ENCODE measurements at regions not wholly inside any gene's neighbourhood (a gene's known extent, or its start where the extent isn't known, plus 50 kb on each side); places are given as distances from the start of the nearest gene placed in this dataset.
"Not testable (repeated sequence)": the region's sequence is repeated elsewhere in the genome, so short reads cannot be mapped to it uniquely, and the experiment has no call there.

GRCh38 chr13:31385540-31385939 lies 185.8 kb downstream of the B3GLCT start:
- no peak for DNase-seq (ENCODE audit: low spot score)

GRCh38 chr13:31394506-31394905 lies 194.7 kb downstream of the B3GLCT start:
- no peak for DNase-seq (ENCODE audit: low spot score)

- no peak for DNase-seq (ENCODE audit: low spot score)
Observed at GRCh38 chr13:31395090-31395489, 195.3 kb downstream of the B3GLCT start.

GRCh38 chr13:31399690-31400089 lies 199.9 kb downstream of the B3GLCT start:
- DNase-seq (ENCODE audit: low spot score), result no peak

- not testable (repeated sequence) for DNase-seq (ENCODE audit: low spot score)
Observed at GRCh38 chr13:31403711-31404110, 203.9 kb downstream of the B3GLCT start.

GRCh38 chr13:31408927-31409326 lies 209.2 kb downstream of the B3GLCT start:
- no peak for DNase-seq (ENCODE audit: low spot score)

- DNase-seq (ENCODE audit: low spot score), result no peak
Observed at GRCh38 chr13:31409678-31410356, 210.0 kb downstream of the B3GLCT start.

- DNase-seq (ENCODE audit: low spot score), result no peak
Observed at GRCh38 chr13:31413516-31413915, 213.7 kb downstream of the B3GLCT start.

GRCh38 chr13:31416066-31416465 lies 216.3 kb downstream of the B3GLCT start:
- no peak for DNase-seq (ENCODE audit: low spot score)

GRCh38 chr13:31418186-31418585 lies 218.4 kb downstream of the B3GLCT start:
- no peak for DNase-seq (ENCODE audit: low spot score)

GRCh38 chr13:31421756-31422155 lies 222.0 kb downstream of the B3GLCT start:
- no peak for DNase-seq (ENCODE audit: low spot score)

- peak; percentile 81 for DNase-seq (ENCODE audit: low spot score)
Observed at GRCh38 chr13:31424130-31424729, 224.5 kb downstream of the B3GLCT start.

GRCh38 chr13:31426395-31426794 lies 226.6 kb downstream of the B3GLCT start:
- no peak for DNase-seq (ENCODE audit: low spot score)

GRCh38 chr13:31427151-31428100 lies 227.7 kb downstream of the B3GLCT start:
- DNase-seq (ENCODE audit: low spot score), result no peak

- peak; percentile 49 for DNase-seq (ENCODE audit: low spot score)
Observed at GRCh38 chr13:31431722-31432137, 232.0 kb downstream of the B3GLCT start.

- DNase-seq (ENCODE audit: low spot score), result no peak
Observed at GRCh38 chr13:31433207-31433606, 233.4 kb downstream of the B3GLCT start.

- DNase-seq (ENCODE audit: low spot score), result no peak
Observed at GRCh38 chr13:31433746-31434145, 234.0 kb downstream of the B3GLCT start.

GRCh38 chr13:31434613-31435012 lies 234.8 kb downstream of the B3GLCT start:
- no peak for DNase-seq (ENCODE audit: low spot score)

- DNase-seq (ENCODE audit: low spot score), result no peak
Observed at GRCh38 chr13:31435536-31435935, 235.8 kb downstream of the B3GLCT start.

GRCh38 chr13:31436478-31436877 lies 236.7 kb downstream of the B3GLCT start:
- DNase-seq (ENCODE audit: low spot score), result no peak

- no peak for DNase-seq (ENCODE audit: low spot score)
Observed at GRCh38 chr13:31437975-31438374, 238.2 kb downstream of the B3GLCT start.

- no peak for DNase-seq (ENCODE audit: low spot score)
Observed at GRCh38 chr13:31440132-31440531, 240.4 kb downstream of the B3GLCT start.
